ENCODE measurements at regions not wholly inside any gene's neighbourhood (a gene's known extent, or its start where the extent isn't known, plus 50 kb on each side); places are given as distances from the start of the nearest gene placed in this dataset.

DNA sequence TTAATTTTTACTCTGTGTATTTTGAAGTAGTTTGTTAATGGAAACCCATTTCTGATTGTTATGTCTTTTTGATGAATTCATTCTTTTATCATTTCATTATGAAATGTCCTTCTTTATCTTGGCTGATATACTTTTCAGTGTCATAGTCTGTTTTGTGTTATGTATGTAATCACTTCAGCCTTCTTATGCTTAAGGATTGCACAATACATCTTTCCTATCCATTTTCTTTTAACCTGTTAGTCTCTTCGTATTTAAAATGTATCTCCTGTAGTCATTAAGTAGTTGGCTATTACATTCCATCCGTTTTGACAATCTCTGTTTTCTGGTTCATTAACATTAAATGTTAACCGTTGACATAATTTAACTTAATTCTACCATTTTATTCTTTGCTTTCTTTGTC, 344.6 kb upstream of the CTNND2 start:
- H4K20me1 ChIP-seq (ENCODE audit: low read depth), result no peaks in the 10 kb centered on the region
- Mint-ChIP-seq H3K27me3 (ENCODE audit: insufficient read depth, low read depth) (no peaks in the 10 kb centered on the region), H3K36me3 (peaks cover 2% of the 10 kb centered on the region), H3K4me1 (peaks cover 6% of the 10 kb centered on the region), H3K27ac (no peak overlapping the region), H3K9me3 (peaks cover 3% of the 10 kb centered on the region), H3K4me3 (no peak overlapping the region)
- no peak overlapping the region for H3K4me2 ChIP-seq
- H3K36me3 ChIP-seq, result no peaks in the 10 kb centered on the region
- no peak overlapping the region for H3K27ac ChIP-seq
- H3K9ac ChIP-seq, result no peak overlapping the region
- TF ChIP-seq EZH2 (IDR thresholded peaks at IDR 0.05), result no peak
- no peak for TF ChIP-seq CTCF (IDR thresholded peaks at IDR 0.05)
- TF ChIP-seq EZH2phosphoT487 (IDR thresholded peaks at IDR 0.05), result no peak
- H3K4me3 ChIP-seq, result no peak overlapping the region
- H3K4me1 ChIP-seq, result peaks cover 9% of the 10 kb centered on the region
- no peaks in the 10 kb centered on the region for H3F3A ChIP-seq (ENCODE audit: low read depth)
- no peaks in the 10 kb centered on the region for H3K9me3 ChIP-seq (ENCODE audit: low read depth)
- no peak overlapping the region for H2AFZ ChIP-seq (replicated peaks)
- no peaks in the 10 kb centered on the region for H3K27me3 ChIP-seq
- H3K79me2 ChIP-seq (ENCODE audit: low read depth), result no peaks in the 10 kb centered on the region
- DNase-seq (ENCODE audit: low spot score), result no peak

DNA sequence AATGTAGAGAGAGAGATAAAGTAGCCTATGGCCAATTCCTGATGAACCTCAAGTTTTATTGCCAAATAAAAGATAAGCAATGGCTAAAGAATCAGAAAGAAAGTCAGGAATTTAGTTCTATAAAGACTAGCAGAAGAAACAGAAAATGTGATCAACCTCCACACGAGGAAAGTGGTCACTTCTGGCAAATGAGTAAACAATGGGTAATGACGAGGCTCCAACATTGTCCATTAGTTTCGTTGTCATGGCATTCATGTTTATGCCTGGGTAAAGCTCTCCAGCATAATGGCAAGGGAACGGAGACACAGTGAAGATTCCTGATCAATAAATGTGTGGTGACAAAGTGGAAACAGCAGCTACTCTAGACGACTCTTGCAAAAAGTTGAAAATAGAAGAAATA, 341.8 kb upstream of the CTNND2 start:
- TF ChIP-seq EZH2 (IDR thresholded peaks at IDR 0.05), result no peak
- TF ChIP-seq CTCF (IDR thresholded peaks at IDR 0.05), result no peak
- no peak for TF ChIP-seq EZH2phosphoT487 (IDR thresholded peaks at IDR 0.05)
- Histone ChIP-seq H3K36me3 (no peaks in the 10 kb centered on the region), H4K20me1 (ENCODE audit: low read depth) (no peaks in the 10 kb centered on the region), H3F3A (ENCODE audit: low read depth) (no peaks in the 10 kb centered on the region), H3K4me2 (no peak overlapping the region), H2AFZ (replicated peaks) (no peak overlapping the region), H3K27me3 (no peaks in the 10 kb centered on the region), H3K4me3 (no peak overlapping the region), H3K79me2 (ENCODE audit: low read depth) (no peaks in the 10 kb centered on the region), H3K9ac (no peak overlapping the region), H3K9me3 (ENCODE audit: low read depth) (no peaks in the 10 kb centered on the region), H3K27ac (no peak overlapping the region), H3K4me1 (peaks cover 9% of the 10 kb centered on the region)
- Mint-ChIP-seq H3K9me3 (peaks cover 3% of the 10 kb centered on the region), H3K27me3 (ENCODE audit: insufficient read depth, low read depth) (no peaks in the 10 kb centered on the region), H3K4me1 (peaks cover 6% of the 10 kb centered on the region), H3K4me3 (no peak overlapping the region), H3K27ac (no peak overlapping the region), H3K36me3 (peaks cover 2% of the 10 kb centered on the region)
- DNase-seq (ENCODE audit: low spot score), result no peak

DNA sequence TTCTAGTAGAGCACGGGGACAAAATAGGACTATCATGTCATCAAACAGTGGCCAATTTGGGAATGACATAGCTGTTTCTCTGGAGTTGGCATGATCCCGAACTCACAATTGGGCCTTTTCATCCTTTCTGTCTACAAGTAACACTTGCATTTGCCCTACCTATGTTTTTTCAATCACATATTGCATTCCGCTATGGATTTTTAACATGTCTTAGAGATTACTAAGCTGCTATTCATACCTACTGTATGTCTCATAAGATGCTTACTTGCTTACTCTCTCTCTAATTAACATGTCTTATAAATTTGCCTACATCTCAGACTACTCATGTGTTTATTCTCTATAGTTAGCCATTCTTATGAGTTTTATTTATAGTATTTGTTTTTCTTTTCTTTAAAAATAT, 341.2 kb upstream of the CTNND2 start:
- Histone ChIP-seq H2AFZ (replicated peaks) (no peak overlapping the region), H3K9ac (no peak overlapping the region), H3K36me3 (no peaks in the 10 kb centered on the region), H3F3A (ENCODE audit: low read depth) (no peaks in the 10 kb centered on the region), H3K27me3 (no peaks in the 10 kb centered on the region), H4K20me1 (ENCODE audit: low read depth) (no peaks in the 10 kb centered on the region), H3K79me2 (ENCODE audit: low read depth) (no peaks in the 10 kb centered on the region), H3K4me2 (no peak overlapping the region), H3K27ac (no peak overlapping the region), H3K4me3 (no peak overlapping the region), H3K9me3 (ENCODE audit: low read depth) (no peaks in the 10 kb centered on the region), H3K4me1 (peaks cover 3% of the 10 kb centered on the region)
- Mint-ChIP-seq H3K9me3 (peaks cover 3% of the 10 kb centered on the region), H3K36me3 (peaks cover 2% of the 10 kb centered on the region), H3K27ac (no peak overlapping the region), H3K27me3 (ENCODE audit: insufficient read depth, low read depth) (no peaks in the 10 kb centered on the region), H3K4me1 (peaks cover 5% of the 10 kb centered on the region), H3K4me3 (no peak overlapping the region)
- no peak for DNase-seq (ENCODE audit: low spot score)
- TF ChIP-seq CTCF (IDR thresholded peaks at IDR 0.05) (no peak), EZH2phosphoT487 (IDR thresholded peaks at IDR 0.05) (no peak), EZH2 (IDR thresholded peaks at IDR 0.05) (no peak)
